ELF-1 (cell line): ENCODE measurements at regions not wholly inside any gene's neighbourhood (a gene's known extent, or its start where the extent isn't known, plus 50 kb on each side); places are given as distances from the start of the nearest gene placed in this dataset.
"Not testable (repeated sequence)": the region's sequence is repeated elsewhere in the genome, so short reads cannot be mapped to it uniquely, and the experiment has no call there.

Experiments
- DNase-seq: peaks from one replicate; pipeline ENCODE4 v3.0.0-alpha.2; 2016; ENCODE audit warnings: low read depth, low spot score

DNA sequence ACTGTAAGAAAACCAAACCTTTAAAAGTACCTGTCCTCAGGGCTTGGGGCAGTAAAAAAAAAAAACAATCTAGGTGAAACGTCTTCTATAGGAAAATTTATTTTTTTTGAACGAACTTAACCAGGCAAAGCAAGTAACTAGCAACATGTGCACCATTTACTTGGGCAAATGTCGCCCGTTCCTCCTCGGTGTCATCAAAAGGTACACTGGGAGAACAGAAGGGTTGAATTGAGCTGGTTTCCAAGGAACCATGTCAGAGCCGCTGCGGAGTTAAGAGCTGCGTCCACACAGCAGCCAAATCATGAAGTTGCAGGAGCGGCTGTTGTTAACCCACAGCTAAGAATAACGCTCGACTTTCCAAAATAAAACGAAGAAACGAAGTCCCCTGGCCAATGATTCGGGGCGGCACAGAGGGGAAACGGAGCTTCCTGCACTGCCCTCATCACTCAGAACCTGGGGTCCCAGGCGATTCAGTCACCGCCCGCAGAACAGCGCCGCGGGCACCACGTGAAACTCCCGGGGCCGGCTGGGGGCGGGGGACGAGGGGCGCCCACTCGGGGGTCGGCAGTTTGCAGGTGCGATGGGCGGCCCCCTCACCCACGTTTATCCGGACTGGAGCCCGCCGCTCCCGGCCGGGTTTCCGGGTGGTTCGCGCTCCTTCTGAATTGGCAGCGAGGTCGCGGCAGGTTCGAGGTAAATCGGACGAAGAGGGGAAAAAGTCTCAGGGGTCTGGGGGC, 53.6 kb upstream of the PLGLB1 start:
- not testable (repeated sequence) for DNase-seq

DNA sequence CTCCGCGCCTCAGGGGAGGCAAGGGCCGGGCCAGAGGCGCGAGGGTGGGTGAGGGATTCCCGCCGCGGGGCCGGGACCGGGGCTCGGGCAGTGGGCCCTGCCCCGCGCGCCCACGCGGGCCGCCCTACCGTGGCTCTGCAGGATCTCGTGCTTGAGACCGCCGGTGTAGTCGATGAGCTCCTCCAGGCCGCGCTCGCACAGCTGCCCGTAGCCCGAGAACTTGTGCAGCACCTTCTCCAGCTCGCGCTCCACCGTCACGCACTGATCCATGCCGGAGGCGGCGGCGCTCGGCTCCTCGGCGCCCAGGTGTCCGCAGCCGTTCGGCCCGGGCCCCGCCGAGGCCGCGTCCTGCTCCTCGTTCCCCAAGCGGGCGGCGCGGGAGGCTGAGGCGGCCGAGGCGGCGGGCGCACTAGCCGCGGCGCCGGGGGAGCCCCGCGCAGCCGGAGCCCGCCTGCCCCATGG, 54.2 kb upstream of the PLGLB1 start:
- peak; percentile 28 for DNase-seq

DNA sequence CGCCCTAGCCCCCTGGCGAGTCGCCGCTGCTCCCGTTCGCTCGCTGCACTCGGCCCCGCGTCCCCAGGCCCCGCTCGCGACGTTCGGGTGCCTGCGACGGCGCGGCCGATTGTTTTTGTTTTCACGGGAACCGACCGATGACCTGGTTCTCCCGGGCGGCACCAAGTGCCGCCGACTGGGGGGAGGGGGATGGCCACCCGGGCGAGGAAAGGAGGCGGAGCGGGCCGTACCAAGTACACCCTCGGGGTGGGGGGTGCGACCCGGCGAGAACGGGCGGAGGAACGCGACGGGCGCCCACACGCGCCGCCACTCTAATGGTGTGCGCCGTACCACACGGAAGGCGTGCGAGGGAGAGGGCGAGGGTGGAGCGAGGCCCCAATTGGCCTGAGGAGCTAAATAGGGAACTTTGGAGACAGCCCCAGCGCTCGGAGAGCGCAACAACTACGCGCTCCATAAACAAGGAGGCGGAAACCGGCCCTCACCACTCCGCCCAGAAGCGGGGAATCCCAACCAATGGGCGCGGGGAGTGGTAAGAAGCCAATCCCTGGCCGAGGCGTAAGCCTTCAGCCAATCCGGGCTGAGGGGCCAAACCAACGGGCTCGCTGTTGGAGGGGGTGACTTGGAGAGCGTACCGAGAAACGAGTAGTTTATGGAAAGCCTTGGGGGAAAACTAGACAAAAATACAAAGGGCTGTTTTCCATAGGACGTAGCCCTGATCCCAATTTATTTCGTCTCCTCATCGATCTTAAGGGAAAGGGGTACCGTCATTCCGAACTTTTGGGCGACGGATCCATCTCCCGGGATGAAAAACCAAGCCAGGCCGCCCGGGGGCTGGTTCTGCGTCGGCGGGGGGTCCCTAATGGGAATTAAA, 54.8 kb upstream of the PLGLB1 start:
- peak; percentile 92 for DNase-seq

DNA sequence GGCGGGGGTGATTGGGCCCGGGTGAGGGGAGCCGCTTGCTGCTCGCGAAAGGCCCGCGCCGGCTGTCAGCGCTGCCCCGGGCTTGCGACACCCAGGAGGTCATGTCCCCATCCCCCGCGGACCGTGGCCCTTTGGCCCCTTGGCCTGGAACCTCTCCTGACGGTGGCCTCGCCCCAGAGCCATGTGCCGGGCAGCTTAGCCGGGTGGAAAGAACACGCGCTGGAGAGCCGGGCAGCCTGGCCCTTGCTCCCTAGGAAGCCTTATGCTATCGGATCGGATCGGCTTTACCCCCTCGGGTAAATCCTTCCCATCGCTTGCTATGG, 55.4 kb upstream of the PLGLB1 start:
- DNase-seq: not testable (repeated sequence)

DNA sequence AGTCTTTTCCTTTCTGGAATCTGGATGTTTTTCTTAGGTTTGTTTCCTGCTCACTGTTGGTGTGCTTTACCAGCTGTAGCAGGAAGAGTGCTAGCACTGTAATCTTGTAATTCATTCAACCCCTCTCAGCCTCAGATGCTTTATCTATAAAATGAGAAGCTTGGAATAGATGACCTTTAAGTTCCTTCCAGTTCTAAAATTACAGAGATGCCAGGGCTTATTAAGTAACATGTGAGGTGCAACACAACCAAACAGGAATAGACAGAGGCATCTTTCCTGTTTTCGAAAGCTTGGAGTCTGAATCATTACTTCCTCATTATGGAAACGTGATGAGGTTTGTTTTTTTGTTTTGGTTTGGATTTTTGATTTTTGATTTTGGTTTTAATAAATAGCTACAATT, 60.1 kb upstream of the PLGLB1 start:
- DNase-seq: not testable (repeated sequence)

DNA sequence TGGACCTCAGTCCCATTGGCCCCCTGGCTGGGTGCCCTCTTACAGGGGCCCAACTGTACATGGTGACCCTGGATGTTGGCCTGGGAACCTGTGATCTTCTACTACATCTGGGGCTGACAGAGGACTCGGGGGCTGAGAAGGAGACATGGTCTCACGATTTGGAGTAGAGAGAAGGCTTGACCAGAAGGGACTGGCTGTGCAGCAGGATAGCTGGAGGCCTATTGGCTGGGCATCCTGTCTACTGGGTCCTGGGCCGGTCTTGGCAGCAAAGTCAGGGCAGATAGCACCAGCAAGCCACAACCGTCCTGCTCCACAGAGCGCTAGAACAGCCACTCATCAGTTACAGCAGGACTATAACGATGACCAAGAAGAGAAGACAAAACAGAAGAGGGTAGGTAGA, 66.4 kb upstream of the PLGLB1 start:
- DNase-seq: not testable (repeated sequence)

DNA sequence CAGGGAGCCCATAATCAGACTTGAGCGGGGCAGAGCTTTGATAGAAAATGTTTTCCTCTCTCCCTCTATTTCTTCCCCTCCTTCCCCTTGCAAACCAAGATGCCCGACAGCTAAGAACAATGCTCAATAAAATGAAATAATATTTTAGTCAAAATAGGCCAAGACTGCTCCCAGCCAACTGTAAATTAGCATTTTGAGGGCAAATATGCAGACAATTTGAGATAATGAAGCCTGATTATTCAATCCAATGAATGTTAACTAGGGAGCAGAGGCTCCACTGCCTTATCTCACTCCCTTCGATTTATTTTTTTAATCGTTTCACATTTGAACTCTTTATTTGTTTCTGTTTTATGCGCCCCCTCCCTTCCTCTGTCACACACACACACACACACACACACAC, 67.8 kb upstream of the PLGLB1 start:
- not testable (repeated sequence) for DNase-seq

DNA sequence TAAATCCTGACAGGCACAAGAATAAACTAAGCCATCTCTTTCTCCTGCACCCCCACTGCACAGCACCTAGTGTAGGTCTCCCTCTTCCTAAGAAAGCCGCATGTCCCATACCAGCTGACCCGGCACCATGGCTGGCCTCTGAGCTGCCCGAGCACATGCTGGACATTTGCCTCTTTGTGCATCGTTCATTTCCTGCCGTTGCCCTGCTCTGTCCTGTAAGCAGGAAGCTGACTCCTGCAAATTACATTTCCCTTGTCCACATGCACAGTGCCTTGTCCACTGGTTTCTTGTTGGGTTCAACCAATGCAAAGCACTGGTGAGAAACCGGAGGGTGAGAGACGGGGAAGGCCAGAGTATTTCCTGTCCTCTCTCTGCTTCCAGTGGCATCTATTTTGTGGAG, 71.6 kb upstream of the PLGLB1 start:
- not testable (repeated sequence) for DNase-seq

DNA sequence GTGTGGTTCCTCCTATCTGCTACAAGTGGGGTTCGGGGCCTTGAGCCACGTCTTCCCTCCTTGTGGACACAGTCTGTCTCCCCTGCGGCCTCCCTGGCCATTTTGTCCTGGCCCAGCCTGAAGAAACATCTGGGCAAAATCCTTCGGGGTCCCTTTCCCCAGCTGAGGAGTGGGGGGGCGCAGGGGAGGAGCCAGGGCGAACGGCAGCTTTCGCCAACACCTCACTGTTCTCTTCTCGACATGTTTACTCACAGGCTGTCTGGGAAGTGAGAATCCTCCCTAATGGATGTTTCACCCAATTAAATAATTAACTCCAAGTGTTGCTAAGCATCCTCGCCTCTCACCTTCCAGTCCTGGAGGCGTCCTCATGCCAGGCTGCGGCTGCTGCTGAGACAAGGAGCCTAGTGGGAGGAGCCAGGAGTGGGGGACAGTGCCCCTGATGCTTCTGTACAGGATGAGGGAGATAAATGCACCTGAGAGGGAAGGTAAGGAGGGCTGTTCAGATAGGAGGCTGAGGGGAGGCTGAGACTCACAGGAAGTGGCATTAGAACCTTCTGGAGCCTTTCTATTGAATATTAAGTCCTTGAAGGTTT, 72.4 kb upstream of the PLGLB1 start:
- DNase-seq: not testable (repeated sequence)

DNA sequence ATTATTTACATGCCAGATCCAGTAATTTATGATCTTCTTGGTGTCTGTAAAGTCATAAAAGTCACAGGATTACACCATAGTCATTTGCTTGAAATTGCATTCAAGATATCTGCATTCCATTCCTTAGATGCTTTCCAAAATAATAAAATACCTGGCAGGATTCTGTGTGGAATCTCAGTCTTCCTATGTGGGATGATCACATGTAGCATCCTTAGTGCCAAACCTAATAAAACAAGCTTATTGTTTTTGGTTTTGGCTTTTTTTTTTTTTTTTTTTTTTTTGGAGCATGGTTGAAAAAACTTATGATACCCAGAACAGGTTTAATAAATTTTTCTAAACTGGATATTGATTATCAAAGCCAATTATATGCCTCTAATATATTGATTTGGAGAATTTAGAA, 74.2 kb upstream of the PLGLB1 start:
- not testable (repeated sequence) for DNase-seq

DNA sequence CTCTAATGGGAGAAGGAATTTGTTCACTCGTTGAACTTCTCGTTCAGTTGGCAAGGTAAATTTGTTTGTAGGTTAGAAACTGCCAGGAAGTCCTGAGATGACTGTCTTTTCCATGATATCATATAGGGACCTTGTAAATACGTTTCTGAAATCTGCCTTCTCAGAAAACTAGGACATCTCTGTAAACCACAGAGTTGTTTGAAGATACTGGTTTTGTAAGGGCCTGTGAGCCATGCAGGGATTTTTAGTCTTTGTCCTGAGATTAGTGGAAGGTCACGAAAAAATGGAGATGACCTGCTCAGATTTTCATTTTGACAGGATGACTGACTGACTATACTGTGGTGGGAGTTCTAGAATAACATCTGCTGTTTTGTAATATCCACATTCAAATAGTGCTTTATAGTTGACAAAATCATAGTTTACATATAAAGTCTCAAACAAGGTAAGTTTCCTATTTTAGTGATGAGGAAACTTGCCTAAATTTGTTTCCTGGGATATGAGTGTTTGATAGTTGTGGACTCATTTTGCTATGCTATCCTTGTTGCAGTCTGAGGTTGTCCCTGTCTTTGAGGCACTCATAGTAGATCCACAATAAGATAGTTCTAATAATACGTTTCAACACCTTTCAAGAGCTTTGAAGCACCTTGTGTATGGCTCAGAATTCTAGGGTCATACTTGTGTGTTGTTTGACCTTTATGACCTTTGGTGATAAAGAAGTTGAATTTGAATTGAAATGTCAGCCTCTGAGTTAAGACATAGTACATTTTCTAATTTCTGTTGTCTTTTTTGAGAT, 107.3 kb upstream of the PLGLB1 start:
- DNase-seq: not testable (repeated sequence)

DNA sequence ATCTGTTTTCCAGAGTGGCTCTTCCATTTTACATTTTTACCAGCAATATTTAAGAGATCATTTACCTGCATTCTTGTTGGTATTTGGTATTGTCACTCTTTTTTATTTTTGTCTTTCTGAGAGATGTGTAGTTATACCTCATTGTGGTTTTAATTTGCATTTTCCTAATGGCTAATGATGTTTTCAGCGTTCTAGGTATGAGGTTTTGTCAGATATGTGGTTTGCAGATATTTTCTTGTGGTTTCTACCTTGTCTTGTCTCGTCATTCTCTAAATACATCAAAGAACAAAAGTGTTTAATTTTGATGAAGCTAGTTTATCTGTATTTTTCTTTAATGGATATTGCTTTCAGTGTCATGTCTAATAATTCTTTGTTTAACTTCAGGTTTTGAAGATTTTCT, 110.9 kb upstream of the PLGLB1 start:
- not testable (repeated sequence) for DNase-seq

DNA sequence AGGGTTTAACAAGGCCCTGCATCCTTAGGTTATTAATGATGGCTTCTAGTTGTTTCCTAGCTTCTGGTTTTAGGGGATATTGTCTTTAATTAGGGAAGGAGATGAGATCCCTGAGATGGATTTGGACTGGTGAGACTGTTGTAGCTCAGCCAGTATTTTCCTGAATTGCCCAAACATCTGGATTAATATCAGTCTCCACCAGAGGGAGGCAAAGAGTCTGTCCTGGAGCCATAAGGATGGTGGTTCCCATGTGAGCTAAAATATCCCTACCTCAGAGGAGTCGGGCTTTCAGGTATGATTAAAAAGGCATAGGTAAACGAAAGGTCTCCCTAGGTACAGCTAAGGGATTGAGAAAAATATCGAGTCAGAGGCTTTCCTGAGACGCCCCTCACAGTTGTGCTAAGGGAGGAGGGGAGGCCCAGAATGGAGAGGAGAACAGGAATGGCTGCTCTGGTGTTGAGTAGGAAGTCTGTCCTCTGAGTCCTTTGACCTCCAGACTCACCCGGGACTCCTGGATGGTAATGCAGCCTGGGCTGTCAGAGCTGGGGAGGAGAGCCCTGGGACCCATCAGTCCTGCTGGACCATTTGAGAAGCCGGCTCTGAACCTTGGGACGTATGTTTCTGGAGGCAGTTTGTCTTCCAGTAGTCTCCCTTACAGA, 130.3 kb upstream of the PLGLB1 start:
- not testable (repeated sequence) for DNase-seq

DNA sequence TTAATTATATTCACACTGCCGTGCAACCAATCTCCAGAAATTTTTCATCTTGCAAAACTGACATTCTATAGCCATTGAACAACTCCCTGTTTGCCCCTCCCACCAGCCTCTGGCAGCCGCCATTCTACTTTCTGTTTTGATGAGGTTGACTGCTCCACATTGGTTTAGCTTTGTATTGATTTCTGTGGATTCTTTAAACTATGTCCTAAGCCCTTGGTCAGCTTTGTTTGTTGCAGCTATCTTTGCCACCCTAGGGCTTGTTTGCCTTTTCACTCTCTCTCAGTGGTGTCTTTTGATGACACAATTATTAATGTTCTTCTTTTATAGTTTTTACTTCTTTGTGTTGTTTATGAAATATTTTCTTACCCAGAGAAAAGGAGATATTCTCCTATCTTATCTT, 152.8 kb upstream of the PLGLB1 start:
- not testable (repeated sequence) for DNase-seq

DNA sequence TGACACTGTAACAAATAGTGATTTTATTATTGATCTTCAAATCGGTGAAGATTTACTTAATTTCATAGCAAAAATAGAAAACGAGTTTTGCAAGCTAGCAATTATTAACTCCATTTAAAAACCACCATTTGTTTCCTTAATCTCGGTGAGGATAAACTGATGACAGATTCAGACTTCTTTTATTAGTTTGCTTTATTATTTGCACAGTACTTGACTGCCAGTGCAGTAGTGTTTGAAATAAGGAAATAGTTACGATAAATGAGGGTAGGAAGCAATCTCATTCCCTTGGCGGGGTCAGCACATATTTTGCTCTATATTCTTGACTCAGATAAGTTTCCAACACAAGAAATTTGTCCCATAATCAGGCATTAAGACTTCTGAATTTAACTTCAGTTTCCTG, 161.7 kb upstream of the PLGLB1 start:
- DNase-seq: not testable (repeated sequence)

DNA sequence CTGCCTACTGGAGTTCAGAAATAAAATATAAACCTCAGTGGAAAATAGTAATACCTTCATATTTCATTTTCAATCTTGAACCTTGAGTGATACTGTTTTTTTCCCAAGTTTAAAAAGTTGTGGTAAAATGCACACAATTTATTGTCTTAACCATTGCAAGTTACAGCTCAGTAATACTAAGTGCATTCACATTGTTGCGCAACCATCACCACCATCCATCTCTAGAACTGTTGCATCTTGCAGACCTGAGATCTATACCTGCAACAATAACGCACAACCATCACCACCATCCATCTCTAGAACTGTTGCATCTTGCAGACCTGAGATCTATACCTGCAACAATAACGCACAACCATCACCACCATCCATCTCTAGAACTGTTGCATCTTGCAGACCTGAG, 162.6 kb upstream of the PLGLB1 start:
- DNase-seq: not testable (repeated sequence)

DNA sequence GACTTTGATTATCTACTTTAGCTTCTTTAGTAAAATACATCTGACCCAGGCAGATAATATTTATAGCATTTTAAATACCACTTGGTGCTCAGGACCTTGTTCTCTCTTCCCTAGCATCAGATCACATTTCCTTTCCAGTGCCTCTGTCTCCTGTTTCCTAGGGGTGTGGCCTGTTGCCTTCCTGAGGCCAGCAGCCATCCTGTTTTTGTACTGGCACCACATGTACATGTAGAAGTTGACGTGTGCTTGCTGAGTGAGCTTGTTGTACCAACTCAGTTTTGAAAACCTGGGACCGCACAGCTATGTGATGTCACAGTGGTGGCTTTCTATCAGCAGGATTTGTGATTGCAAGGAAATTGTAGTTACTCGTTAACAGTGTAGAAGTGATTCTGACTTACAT, 167.6 kb upstream of the PLGLB1 start:
- not testable (repeated sequence) for DNase-seq

DNA sequence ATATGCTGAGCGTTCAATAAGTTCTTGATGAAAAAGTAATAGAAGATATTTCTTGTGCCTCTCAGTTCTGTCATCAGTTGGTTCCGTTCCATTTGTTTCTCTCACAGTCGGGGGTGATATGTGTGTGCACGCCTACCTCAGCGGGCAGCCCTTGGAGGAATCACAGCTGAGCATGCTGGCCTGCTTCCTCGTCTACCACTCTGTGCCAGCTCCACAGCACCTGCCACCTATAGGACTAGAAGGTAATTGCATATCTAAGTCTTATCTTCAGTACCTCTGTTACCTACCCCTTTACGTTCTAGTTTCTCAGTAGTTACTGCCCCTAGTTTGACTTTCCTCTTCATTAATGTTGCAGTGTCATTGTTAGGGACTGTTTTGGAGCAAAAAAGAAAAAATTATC, 171.7 kb upstream of the PLGLB1 start:
- not testable (repeated sequence) for DNase-seq

DNA sequence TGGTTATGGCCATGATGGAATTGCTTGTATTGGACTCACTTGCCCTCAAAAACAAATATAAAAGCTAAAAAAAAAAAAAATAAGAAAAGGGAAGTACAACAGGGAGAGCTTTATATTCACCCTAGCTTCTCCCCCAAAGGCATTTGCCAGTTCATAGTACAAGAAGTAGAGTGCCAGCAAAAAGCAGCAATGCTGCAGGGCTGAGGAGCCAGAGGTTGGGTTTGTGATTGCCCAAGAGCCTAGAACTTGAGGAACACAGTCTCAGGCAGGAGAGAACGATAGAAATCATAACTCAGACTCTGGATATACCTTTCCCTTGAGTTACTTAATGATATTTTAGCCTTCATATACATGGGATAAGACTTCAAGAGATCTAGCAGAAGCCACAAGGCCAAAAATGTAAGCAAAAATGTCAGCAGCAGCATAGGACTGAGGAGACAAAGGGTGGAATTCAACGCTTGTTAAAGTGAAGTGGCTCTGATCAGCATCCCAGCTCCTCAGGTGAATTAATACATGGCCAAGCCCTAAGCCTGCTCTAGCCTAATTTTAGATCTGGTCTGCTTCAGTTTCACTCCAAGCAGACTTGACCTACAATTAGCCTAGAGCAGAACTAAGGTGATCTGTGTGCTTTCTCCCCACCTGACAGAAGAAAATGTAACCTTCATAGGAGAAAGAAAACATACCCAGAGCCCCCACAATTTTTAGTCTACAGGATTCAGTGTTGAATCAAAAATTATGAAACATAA, 172.8 kb upstream of the PLGLB1 start:
- DNase-seq: not testable (repeated sequence)

DNA sequence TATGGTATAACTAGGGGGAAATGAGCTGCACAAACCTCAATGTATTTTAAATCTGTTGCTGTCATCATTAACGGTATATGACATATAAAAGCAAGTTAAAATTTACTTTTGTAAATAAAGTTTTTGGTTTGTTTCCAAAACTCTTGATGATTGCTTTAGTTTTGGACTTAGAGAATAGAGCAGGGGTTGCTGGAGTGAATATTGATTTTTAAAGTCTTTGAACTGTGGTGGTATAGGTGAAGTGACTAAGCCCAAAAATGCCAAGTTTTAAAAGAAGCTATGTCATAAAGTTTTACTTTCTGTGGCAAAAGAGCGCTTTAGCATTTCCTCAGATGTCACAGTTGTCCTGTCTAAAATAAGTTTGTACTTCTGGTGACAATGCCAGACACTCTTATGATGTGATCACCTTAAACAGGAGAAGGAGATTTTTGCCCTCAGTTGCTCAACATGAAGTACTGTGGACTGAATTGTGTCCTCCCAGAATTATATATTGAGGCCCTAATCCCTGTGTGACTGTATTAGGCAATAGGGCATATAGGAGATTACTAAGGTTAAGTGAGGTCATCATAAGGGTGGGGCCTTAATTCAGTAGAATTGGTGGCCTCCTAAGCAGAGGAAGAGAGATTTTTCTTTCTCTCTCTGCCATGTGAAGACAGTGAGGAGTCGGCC, 175.2 kb upstream of the PLGLB1 start:
- not testable (repeated sequence) for DNase-seq
